Glutamatergic neuron (in vitro differentiated cells): ENCODE measurements at regions not wholly inside any gene's neighbourhood (a gene's known extent, or its start where the extent isn't known, plus 50 kb on each side); places are given as distances from the start of the nearest gene placed in this dataset.

ENCODE experiments used
- DNase-seq: peaks from one replicate; pipeline ENCODE4 v3.0.0; 2022
- H3K27ac Mint-ChIP-seq: one replicate; pipeline ENCODE4 v1.8.0; 2020; ENCODE audit warnings: mild to moderate bottlenecking, mixed read lengths, inconsistent platforms; ENCODE audit not compliant: unreplicated experiment
- H3K27me3 Mint-ChIP-seq: one replicate; pipeline ENCODE4 v1.8.0; 2020; ENCODE audit warnings: mild to moderate bottlenecking, moderate library complexity, mixed read lengths, inconsistent platforms; ENCODE audit not compliant: unreplicated experiment
- H3K36me3 Mint-ChIP-seq: one replicate; pipeline ENCODE4 v1.8.0; 2020; ENCODE audit warnings: mild to moderate bottlenecking, mixed read lengths, inconsistent platforms; ENCODE audit not compliant: unreplicated experiment
- H3K4me1 Mint-ChIP-seq: one replicate; pipeline ENCODE4 v1.8.0; 2020; ENCODE audit warnings: mild to moderate bottlenecking, low read depth, mixed read lengths, inconsistent platforms; ENCODE audit not compliant: unreplicated experiment
- H3K4me3 Mint-ChIP-seq: one replicate; pipeline ENCODE4 v1.8.0; 2020; ENCODE audit warnings: mild to moderate bottlenecking, mixed read lengths, inconsistent platforms; ENCODE audit not compliant: unreplicated experiment
- H3K9me3 Mint-ChIP-seq: one replicate; pipeline ENCODE4 v1.8.0; 2020; ENCODE audit warnings: mild to moderate bottlenecking, moderate library complexity, mixed read lengths, inconsistent platforms; ENCODE audit not compliant: unreplicated experiment
- TF ChIP-seq, protein P1 (sequence below): fragments of 200-600 bp; sonication (generic); IDR thresholded peaks from one replicate; pipeline ENCODE4 v1.5.0; 2021; ENCODE audit not compliant: partially characterized antibody, unreplicated experiment

- TF ChIP-seq, protein P1, sequence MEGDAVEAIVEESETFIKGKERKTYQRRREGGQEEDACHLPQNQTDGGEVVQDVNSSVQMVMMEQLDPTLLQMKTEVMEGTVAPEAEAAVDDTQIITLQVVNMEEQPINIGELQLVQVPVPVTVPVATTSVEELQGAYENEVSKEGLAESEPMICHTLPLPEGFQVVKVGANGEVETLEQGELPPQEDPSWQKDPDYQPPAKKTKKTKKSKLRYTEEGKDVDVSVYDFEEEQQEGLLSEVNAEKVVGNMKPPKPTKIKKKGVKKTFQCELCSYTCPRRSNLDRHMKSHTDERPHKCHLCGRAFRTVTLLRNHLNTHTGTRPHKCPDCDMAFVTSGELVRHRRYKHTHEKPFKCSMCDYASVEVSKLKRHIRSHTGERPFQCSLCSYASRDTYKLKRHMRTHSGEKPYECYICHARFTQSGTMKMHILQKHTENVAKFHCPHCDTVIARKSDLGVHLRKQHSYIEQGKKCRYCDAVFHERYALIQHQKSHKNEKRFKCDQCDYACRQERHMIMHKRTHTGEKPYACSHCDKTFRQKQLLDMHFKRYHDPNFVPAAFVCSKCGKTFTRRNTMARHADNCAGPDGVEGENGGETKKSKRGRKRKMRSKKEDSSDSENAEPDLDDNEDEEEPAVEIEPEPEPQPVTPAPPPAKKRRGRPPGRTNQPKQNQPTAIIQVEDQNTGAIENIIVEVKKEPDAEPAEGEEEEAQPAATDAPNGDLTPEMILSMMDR: no peak
Observed at GRCh38 chr14:28102814-28103213, 663.8 kb upstream of the FOXG1 start.

GRCh38 chr14:28113311-28113710 is 653.3 kb upstream of the FOXG1 start:
- H3K4me1 Mint-ChIP-seq: no peaks in the 10 kb centered on the region
- H3K9me3 Mint-ChIP-seq: no peaks in the 10 kb centered on the region
- no peak overlapping the region for H3K4me3 Mint-ChIP-seq

More at GRCh38 chr14:28102814-28103213, 663.8 kb upstream of the FOXG1 start:
- Mint-ChIP-seq H3K4me1 (peaks cover 9% of the 10 kb centered on the region), H3K36me3 (no peaks in the 10 kb centered on the region), H3K27ac (no peak overlapping the region), H3K4me3 (no peak overlapping the region), H3K9me3 (peaks cover 1% of the 10 kb centered on the region), H3K27me3 (peaks cover 3% of the 10 kb centered on the region)
- DNase-seq: no peak

GRCh38 chr14:28116716-28117115 is 649.9 kb upstream of the FOXG1 start:
- Mint-ChIP-seq H3K9me3 (no peaks in the 10 kb centered on the region), H3K27me3 (no peaks in the 10 kb centered on the region), H3K4me3 (no peak overlapping the region), H3K27ac (no peak overlapping the region), H3K36me3 (peaks cover 7% of the 10 kb centered on the region), H3K4me1 (no peaks in the 10 kb centered on the region)
- TF ChIP-seq, protein P1: no peak
- no peak for DNase-seq

More at GRCh38 chr14:28113311-28113710, 653.3 kb upstream of the FOXG1 start:
- Mint-ChIP-seq H3K27ac (no peak overlapping the region), H3K27me3 (no peaks in the 10 kb centered on the region), H3K36me3 (no peaks in the 10 kb centered on the region)
- DNase-seq: no peak
- TF ChIP-seq, protein P1: no peak

DNA sequence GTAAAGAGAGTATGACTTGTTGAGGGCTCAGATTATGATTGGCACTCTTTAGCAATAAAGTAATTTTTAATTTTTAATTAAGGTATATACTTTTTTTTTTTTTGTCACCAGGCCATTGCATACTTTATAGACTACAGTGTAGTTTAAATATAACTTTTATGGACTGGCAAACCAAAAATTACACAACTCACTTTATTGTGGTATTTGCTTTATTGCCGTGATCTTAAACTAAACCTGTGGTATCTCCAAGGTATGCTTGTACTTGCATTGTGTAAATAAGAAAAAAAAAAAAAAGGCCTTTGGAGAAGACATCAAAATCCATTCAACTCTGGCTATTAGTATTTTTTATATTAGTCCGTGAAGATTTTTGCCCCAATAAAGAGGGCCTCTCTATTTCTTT is 646.7 kb upstream of the FOXG1 start:
- TF ChIP-seq, protein P1: no peak
- DNase-seq: no peak
- H3K27me3 Mint-ChIP-seq: no peaks in the 10 kb centered on the region
- no peak overlapping the region for H3K27ac Mint-ChIP-seq
- no peaks in the 10 kb centered on the region for H3K4me1 Mint-ChIP-seq
- no peaks in the 10 kb centered on the region for H3K9me3 Mint-ChIP-seq
- no peak overlapping the region for H3K4me3 Mint-ChIP-seq
- H3K36me3 Mint-ChIP-seq: peaks cover 7% of the 10 kb centered on the region

GRCh38 chr14:28120391-28120790 is 646.2 kb upstream of the FOXG1 start:
- H3K36me3 Mint-ChIP-seq: peaks cover 7% of the 10 kb centered on the region
- TF ChIP-seq, protein P1: no peak
- no peak for DNase-seq
- no peak overlapping the region for H3K4me3 Mint-ChIP-seq
- no peaks in the 10 kb centered on the region for H3K27me3 Mint-ChIP-seq
- no peaks in the 10 kb centered on the region for H3K9me3 Mint-ChIP-seq
- no peaks in the 10 kb centered on the region for H3K4me1 Mint-ChIP-seq
- H3K27ac Mint-ChIP-seq: no peak overlapping the region
